HUES64 (cell line): ENCODE measurements at regions not wholly inside any gene's neighbourhood (a gene's known extent, or its start where the extent isn't known, plus 50 kb on each side); places are given as distances from the start of the nearest gene placed in this dataset.

Experiments used
- H3K27ac ChIP-seq: 2 replicates; pipeline ENCODE4 v1.7.0; 2013; ENCODE audit warnings: low read depth, low read length, inconsistent platforms
- H3K27me3 ChIP-seq: 2 replicates; pipeline ENCODE4 v1.6.1; 2013; ENCODE audit warnings: mild to moderate bottlenecking, low read length; ENCODE audit not compliant: insufficient read depth
- H3K36me3 ChIP-seq: 2 replicates; pipeline ENCODE4 v1.6.1; 2013; ENCODE audit warnings: mild to moderate bottlenecking, low read length; ENCODE audit not compliant: insufficient read depth
- H3K4me1 ChIP-seq: 2 replicates; pipeline ENCODE4 v1.6.1; 2013; ENCODE audit warnings: mild to moderate bottlenecking, low read length, moderate library complexity; ENCODE audit not compliant: insufficient read depth
- H3K4me3 ChIP-seq: 2 replicates; pipeline ENCODE4 v1.5.1; 2013; ENCODE audit warnings: mild to moderate bottlenecking, low read length, moderate library complexity
- H3K9ac ChIP-seq: 2 replicates; pipeline ENCODE4 v1.6.1; 2013; ENCODE audit warnings: mild to moderate bottlenecking, low read depth, low read length
- H3K9me3 ChIP-seq: 2 replicates; pipeline ENCODE4 v1.6.1; 2013; ENCODE audit warnings: low read depth, low read length; ENCODE audit not compliant: insufficient read depth
- WGBS: fragments of 150-250, 120-280 bp; methylation state at CpG from one replicate; pipeline ENCODE4 v1.1.7; 2013; ENCODE audit warnings: missing lambda C conversion rate; 5-methylcytosine and 5-hydroxymethylcytosine counted together

DNA sequence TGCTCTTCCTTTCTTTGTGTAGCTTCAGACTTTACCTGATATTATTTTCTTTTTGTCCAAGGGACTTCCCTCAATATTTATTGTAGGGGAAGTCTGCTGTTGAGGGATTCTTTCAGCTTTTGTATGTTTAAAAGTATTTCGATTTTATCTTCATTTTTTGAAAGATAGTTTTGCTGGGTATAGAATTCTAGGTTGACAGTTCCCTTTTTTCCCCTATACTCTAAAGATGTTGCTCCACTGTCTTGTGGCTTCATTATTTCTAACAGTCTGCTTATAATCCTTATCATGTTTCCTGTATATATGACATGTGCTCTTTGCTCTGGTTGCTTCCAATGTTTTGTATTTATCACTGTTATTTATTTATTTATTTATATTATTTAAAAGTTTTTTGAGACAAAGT lies 57.3 kb downstream of the CYTL1 start:
- Histone ChIP-seq H3K4me1 (no peaks in the 10 kb centered on the region), H3K27ac (no peak overlapping the region), H3K9me3 (peaks cover 41% of the 10 kb centered on the region), H3K9ac (no peak overlapping the region), H3K27me3 (no peaks in the 10 kb centered on the region), H3K4me3 (no peak overlapping the region), H3K36me3 (no peaks in the 10 kb centered on the region)
- 80% methylated on average over 1 of the region's 1 CpG for WGBS

DNA sequence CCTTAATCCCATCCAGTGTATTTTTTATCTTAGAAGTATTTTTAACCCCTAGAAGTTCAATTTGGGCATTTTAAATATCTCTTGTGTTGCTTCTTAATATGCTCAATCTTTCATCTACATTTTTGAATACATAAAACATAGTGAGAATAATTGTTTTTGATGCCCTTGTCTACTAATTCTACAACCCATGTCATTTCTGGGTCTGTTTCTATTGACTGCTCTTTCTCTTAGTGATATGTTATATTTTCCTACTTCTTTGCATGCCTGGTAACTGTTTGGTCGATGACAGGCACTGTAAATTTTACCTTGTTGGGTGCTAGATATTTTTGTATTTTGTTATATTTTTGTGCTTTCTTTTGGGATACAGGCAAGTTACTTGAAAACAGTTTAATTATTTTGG lies 56.3 kb downstream of the CYTL1 start:
- Histone ChIP-seq H3K4me1 (no peaks in the 10 kb centered on the region), H3K9ac (no peak overlapping the region), H3K27me3 (no peaks in the 10 kb centered on the region), H3K9me3 (peaks cover 41% of the 10 kb centered on the region), H3K27ac (no peak overlapping the region), H3K4me3 (no peak overlapping the region), H3K36me3 (no peaks in the 10 kb centered on the region)
- WGBS = 76% methylated on average over 1 of the region's 1 CpG
